ENCODE measurements at regions not wholly inside any gene's neighbourhood (a gene's known extent, or its start where the extent isn't known, plus 50 kb on each side); places are given as distances from the start of the nearest gene placed in this dataset.
A peak's percentile ranks its signal among the peaks of the same experiment; 100 is the strongest.

- Histone ChIP-seq H3K36me3 (no peaks in the 10 kb centered on the region), H3K27me3 (no peaks in the 10 kb centered on the region), H3K9me3 (no peaks in the 10 kb centered on the region), H3K4me3 (no peak overlapping the region)
- DNase-seq, result no peak
These were observed 266.5 kb upstream of the KLF4 start for GRCh38 chr9:107756091-107756490.

- no peak overlapping the region for H3K4me3 ChIP-seq
- H3K36me3 ChIP-seq, result no peaks in the 10 kb centered on the region
- H3K27me3 ChIP-seq, result no peaks in the 10 kb centered on the region
- peak; percentile 23 for DNase-seq
- H3K9me3 ChIP-seq, result no peaks in the 10 kb centered on the region
These were observed 265.7 kb upstream of the KLF4 start for GRCh38 chr9:107755246-107755645.

GRCh38 chr9:107751567-107752210 is 262.1 kb upstream of the KLF4 start:
- Histone ChIP-seq H3K4me3 (no peak overlapping the region), H3K27me3 (no peaks in the 10 kb centered on the region)

GRCh38 chr9:107750741-107751566 is 261.4 kb upstream of the KLF4 start:
- peak; percentile 93 for DNase-seq
- H3K4me3 ChIP-seq, result no peak overlapping the region
- no peaks in the 10 kb centered on the region for H3K27me3 ChIP-seq
- no peaks in the 10 kb centered on the region for H3K9me3 ChIP-seq
- H3K36me3 ChIP-seq, result no peaks in the 10 kb centered on the region

More at GRCh38 chr9:107751567-107752210, 262.1 kb upstream of the KLF4 start:
- H3K9me3 ChIP-seq, result no peaks in the 10 kb centered on the region
- no peaks in the 10 kb centered on the region for H3K36me3 ChIP-seq
- no peak for DNase-seq

- Histone ChIP-seq H3K36me3 (no peaks in the 10 kb centered on the region), H3K9me3 (no peaks in the 10 kb centered on the region), H3K4me3 (no peak overlapping the region), H3K27me3 (no peaks in the 10 kb centered on the region)
- peak; percentile 97 for DNase-seq
These were observed 260.3 kb upstream of the KLF4 start for GRCh38 chr9:107749787-107750444.

- Histone ChIP-seq H3K9me3 (no peaks in the 10 kb centered on the region), H3K4me3 (no peak overlapping the region), H3K27me3 (no peaks in the 10 kb centered on the region), H3K36me3 (no peaks in the 10 kb centered on the region)
- DNase-seq, result no peak
These were observed 255.3 kb upstream of the KLF4 start for GRCh38 chr9:107744873-107745272.

GRCh38 chr9:107742531-107743309 is 253.2 kb upstream of the KLF4 start:
- Histone ChIP-seq H3K4me3 (no peak overlapping the region), H3K9me3 (no peaks in the 10 kb centered on the region), H3K27me3 (no peaks in the 10 kb centered on the region), H3K36me3 (no peaks in the 10 kb centered on the region)
- no peak for DNase-seq

- H3K9me3 ChIP-seq, result no peaks in the 10 kb centered on the region
- no peaks in the 10 kb centered on the region for H3K36me3 ChIP-seq
- no peak overlapping the region for H3K4me3 ChIP-seq
- peak; percentile 84 for DNase-seq
- H3K27me3 ChIP-seq, result no peaks in the 10 kb centered on the region
These were observed 250.8 kb upstream of the KLF4 start for GRCh38 chr9:107740088-107740980.

GRCh38 chr9:107739601-107740082 is 250.1 kb upstream of the KLF4 start:
- Histone ChIP-seq H3K36me3 (no peaks in the 10 kb centered on the region), H3K4me3 (no peak overlapping the region), H3K27me3 (no peaks in the 10 kb centered on the region), H3K9me3 (no peaks in the 10 kb centered on the region)
- DNase-seq, result peak; percentile 97

GRCh38 chr9:107738789-107739188 is 249.2 kb upstream of the KLF4 start:
- peak; percentile 8 for DNase-seq

GRCh38 chr9:107737987-107738743 is 248.6 kb upstream of the KLF4 start:
- no peaks in the 10 kb centered on the region for H3K27me3 ChIP-seq
- no peaks in the 10 kb centered on the region for H3K9me3 ChIP-seq
- no peaks in the 10 kb centered on the region for H3K36me3 ChIP-seq
- DNase-seq, result peak; percentile 86
- no peak overlapping the region for H3K4me3 ChIP-seq

More at GRCh38 chr9:107738789-107739188, 249.2 kb upstream of the KLF4 start:
- Histone ChIP-seq H3K4me3 (no peak overlapping the region), H3K36me3 (no peaks in the 10 kb centered on the region), H3K27me3 (no peaks in the 10 kb centered on the region), H3K9me3 (no peaks in the 10 kb centered on the region)

GRCh38 chr9:107737610-107737986 is 248.0 kb upstream of the KLF4 start:
- Histone ChIP-seq H3K36me3 (no peaks in the 10 kb centered on the region), H3K27me3 (no peaks in the 10 kb centered on the region), H3K9me3 (no peaks in the 10 kb centered on the region), H3K4me3 (no peak overlapping the region)
- DNase-seq, result no peak

GRCh38 chr9:107735821-107736220 is 246.3 kb upstream of the KLF4 start:
- DNase-seq, result no peak
- Histone ChIP-seq H3K36me3 (no peaks in the 10 kb centered on the region), H3K4me3 (no peak overlapping the region), H3K9me3 (no peaks in the 10 kb centered on the region), H3K27me3 (no peaks in the 10 kb centered on the region)

GRCh38 chr9:107734256-107735013 is 244.9 kb upstream of the KLF4 start:
- H3K36me3 ChIP-seq, result no peaks in the 10 kb centered on the region
- H3K9me3 ChIP-seq, result no peaks in the 10 kb centered on the region
- peak; percentile 74 for DNase-seq
- H3K27me3 ChIP-seq, result no peaks in the 10 kb centered on the region
- H3K4me3 ChIP-seq, result no peak overlapping the region

GRCh38 chr9:107733523-107733894 is 243.9 kb upstream of the KLF4 start:
- Histone ChIP-seq H3K36me3 (no peaks in the 10 kb centered on the region), H3K4me3 (peak overlapping the region; percentile 24), H3K9me3 (no peaks in the 10 kb centered on the region), H3K27me3 (no peaks in the 10 kb centered on the region)
- peak; percentile 50 for DNase-seq
